T follicular helper cell (primary cell): ENCODE measurements at regions not wholly inside any gene's neighbourhood (a gene's known extent, or its start where the extent isn't known, plus 50 kb on each side); places are given as distances from the start of the nearest gene placed in this dataset.

ENCODE experiments used
- DNase-seq: peaks from one replicate; pipeline ENCODE4 v3.0.0-alpha.2; 2020; ENCODE audit warnings: low read depth

GRCh38 chr13:109366525-109366924 lies 419.9 kb downstream of the IRS2 start:
- no peak for DNase-seq

DNA sequence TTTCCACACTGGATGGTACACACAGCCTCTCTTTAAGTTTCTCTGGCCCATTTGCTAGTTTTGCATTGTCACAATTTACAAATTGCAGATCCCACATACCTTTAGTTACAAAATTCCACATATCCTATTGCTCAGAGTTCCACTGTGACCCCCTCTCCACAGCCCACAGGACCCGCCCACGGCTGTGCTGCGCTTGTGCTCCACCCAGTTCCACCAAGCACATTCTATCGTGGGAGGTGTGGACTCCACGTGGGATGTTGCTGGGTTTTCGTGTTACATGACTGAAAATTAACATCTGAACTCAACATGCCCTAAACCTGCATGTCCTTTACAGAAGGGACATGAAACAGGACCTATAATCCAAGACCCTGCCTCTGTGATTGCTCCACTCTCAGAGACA lies 423.0 kb downstream of the IRS2 start:
- no peak for DNase-seq

GRCh38 chr13:109362616-109363015 lies 423.8 kb downstream of the IRS2 start:
- DNase-seq, result no peak

DNA sequence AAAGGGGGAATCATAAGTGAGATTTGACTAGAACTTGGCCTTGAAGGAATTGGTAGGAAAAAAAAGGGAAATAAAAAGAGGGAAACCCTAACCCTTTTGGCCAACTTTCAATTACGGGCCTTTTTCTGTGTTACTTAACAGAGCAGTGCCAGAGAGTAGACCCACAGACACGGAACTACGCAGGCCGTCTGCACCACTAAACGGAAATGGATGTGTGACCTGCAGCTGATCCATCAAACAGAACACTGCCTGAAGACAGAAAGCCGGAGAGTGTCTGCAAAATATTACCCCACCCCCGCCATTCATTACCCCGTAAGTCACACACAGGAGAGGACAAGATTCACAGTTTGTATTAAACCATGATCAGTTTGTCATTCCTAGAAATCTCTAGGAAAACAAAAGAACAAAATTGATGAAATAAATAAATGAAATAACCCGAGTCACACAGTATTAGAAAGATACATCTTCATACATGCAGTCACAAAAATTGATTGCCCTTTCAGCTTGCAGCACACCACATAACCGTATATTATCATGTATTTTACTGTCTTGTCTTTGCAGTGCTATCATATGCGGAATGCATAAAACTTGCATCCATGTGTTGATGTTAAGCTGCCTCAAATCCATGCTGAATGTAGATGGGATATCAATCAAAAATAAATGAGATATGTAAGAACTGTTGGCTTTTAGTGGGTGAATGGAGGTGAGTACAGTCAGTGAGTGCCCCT lies 424.7 kb downstream of the IRS2 start:
- DNase-seq, result no peak

GRCh38 chr13:109357751-109358471 lies 428.5 kb downstream of the IRS2 start:
- DNase-seq, result no peak

DNA sequence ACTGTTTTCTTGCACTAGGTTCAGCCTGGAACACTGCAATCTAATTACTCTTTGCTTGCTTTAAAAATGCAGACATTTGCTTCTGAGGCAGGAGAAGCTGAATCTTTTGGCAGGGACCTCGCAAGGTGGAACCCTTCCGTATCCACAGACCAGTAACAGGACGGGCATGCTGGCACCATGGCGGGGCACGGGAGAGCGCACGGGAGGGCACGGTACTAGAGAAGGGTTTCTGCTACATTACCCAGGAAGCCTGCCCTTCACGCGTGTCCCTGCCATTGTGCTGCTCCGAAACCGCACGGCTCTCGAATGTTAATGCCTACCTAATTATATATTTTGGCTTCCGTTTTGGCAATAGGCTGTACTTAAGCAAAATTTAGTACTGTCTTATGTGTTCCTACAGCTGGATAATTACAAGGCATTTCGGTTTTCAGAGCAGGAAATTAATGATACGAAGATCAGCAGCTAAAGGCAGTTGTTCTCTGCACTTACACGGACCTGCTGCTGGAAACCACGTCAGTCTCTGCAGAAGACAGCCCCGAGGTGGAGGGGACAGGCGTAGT lies 430.4 kb downstream of the IRS2 start:
- DNase-seq, result no peak

DNA sequence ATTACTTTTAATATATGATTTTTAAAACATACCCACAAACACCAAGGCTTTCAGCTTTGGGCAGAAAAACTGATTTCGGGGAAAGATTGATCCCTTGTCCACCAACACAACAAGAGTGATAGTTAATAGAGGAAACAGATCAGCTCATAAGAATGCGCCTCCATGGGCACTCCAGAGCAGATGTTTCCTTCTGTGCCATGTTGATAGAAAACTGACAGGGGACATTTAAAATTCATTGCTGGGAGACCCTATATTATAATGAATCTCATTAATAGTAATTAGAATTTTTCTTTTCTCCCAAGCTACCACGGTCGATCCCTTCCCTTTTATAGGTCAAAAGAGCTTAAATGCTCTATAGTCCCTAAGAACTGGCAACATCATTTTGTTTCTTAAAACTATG lies 431.2 kb downstream of the IRS2 start:
- DNase-seq, result no peak

DNA sequence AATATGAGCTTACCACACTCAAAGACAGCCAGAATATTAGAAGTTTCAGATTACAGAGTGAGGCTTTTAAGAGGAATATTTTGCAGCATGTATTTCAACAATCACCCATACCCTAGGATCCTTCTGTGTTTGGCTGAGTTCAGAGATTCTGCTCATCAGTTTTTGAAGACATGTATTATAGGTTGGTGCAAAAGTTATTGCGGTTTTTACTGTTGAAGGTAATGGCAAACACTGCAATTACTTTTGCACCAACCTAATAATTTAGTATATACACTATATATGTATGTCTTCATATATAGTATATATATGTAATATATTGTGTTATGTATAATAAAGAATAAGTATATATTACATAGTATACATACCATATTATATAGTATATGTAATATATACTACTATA lies 435.1 kb downstream of the IRS2 start:
- DNase-seq, result no peak

GRCh38 chr13:109348519-109349258 lies 437.7 kb downstream of the IRS2 start:
- no peak for DNase-seq

GRCh38 chr13:109346060-109346459 lies 440.3 kb downstream of the IRS2 start:
- DNase-seq, result no peak

DNA sequence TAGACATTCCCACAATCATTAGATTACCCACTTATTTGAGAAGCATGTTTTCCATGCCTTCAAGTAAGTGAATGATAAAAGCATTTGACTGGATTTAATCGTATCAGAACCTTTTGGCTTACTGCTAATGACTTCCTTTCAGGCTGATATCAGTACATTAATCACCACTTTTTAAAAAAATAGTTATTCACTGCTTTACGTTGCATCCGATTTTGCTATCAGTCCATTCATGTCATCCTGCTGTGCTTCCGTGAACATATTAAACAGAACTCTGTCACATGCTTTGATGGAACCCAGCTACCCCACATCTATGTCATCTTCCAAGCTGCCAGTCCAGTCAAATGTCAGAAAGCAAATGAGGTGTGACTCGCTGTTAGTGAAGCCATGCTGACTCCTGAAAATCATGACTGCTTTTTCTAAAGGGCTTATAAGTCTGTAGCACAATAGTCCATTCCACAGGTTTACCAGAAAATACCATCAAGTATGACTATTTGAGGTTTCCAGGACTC lies 440.9 kb downstream of the IRS2 start:
- DNase-seq, result no peak

DNA sequence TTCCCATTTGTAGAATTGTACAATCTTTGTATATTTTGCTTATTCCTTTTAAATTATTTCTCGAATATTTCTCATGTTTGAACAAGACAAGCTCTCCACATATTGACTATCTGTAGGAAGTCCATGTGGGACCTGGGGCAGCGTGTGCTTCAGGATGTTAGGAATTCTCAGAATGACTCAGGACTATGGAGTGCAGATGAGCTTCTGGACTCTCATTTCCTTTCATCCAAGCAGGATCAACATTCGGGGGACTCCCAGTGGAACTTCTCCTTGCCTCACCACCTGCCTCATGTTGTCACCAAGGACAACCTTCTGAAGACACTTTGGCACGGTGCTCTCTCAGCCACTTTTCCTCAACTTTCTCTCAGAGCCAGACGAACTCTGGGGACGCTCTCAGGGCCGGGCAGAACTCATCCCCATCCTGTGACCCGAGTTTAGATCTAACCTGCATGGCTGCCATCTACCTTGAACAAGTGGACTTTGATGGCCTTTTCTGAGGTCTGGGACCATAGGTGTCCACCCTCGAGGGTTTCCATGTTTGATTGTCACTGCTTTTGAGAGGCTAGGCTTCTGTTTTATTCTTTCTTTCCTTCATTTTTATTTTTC lies 441.7 kb downstream of the IRS2 start:
- DNase-seq, result no peak

DNA sequence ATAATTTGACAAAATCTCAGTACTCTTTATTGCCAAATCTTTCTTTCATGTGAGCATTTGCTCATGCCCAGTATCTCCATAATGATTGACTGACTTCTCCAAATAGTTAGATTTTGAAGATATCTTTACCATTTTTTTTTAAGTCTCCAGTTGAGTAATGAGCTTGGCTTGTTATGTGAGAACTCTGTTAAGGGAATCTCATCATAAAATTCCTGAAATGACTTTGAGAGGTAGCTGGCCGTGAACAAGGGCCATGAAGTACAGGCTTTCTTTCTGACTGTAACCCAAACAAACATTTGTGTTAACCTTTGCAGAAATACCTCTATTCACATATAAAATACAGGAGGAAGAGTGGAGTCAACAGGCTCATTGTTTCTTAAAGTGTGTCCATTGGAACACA lies 449.7 kb downstream of the IRS2 start:
- no peak for DNase-seq

DNA sequence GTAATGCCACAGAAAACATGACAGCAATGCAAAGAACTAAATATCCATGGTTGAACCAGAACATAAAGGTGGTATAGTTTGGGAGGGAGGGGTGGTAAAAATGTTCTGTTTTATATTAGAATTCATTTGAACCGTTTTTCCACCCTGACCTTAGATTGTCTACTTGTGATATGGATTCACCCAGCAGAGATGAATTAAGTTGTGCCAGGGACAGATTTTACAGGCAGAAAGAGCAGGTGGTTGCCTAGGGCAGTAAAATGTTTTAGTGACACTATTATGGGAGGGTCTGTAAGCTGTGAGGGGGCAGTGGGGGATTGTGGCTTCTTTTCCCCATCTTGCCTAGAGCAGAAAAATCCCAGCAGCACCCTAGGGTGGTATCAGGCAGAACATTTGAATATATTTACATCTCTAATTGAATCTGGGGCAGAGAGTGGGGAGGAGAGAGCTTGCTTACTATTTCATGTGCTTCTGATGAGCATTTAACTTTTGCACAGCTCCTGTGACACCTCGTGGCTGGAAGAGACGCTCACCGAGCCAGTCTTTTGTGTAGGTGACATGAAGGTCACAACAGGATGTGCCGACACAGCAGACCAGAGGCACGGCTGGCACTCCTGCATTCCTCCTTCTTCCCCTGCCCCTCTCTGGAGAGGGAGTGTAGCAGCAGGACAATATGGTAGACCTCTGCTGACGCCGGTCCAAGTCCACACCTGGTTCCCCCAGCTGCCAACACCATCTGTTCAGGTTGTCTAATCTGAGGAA lies 452.3 kb downstream of the IRS2 start:
- no peak for DNase-seq

- no peak for DNase-seq
Observed at GRCh38 chr13:109332506-109333499, 453.6 kb downstream of the IRS2 start.

GRCh38 chr13:109331898-109332297 lies 454.5 kb downstream of the IRS2 start:
- DNase-seq, result no peak

DNA sequence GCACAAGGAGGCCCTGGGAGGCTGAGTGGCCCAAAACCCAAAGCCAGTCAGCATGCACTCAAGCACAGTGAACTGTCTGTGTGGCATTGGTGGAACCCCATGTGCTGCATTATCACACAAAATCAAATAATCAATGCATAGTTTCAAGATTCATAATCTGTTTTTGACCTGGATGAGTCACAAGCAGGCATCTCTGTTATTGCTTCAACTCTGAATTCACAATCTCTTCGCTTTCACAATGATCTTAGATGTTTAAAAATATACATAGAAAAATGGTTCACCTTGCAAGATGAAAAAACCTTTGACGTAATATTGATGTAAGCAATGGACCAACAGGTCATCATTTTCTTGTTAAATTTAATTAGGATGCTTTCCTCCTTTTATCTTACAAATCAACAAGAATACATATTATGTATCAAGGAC lies 455.4 kb downstream of the IRS2 start:
- DNase-seq, result no peak

DNA sequence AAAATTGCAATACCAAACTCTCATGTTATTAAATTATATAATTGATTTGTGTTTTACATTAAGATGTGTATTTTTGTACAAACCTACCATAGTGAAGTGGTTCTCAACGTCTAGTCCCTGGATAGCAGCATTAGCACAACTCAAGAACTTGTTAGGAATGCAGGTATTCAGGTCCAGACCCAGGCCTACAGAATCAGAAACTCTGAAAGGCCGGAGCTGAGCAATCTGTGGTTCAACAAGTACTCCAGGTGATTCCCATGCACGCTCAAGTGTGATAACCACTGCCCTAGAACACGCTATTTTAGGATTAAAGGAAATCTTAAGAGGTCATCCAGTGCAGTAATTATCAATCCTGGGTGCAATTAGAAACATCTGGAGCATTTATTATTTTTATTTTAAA lies 456.3 kb downstream of the IRS2 start:
- DNase-seq, result no peak

- DNase-seq, result no peak
Observed at GRCh38 chr13:109329175-109329574, 457.2 kb downstream of the IRS2 start.

- DNase-seq, result no peak
Observed at GRCh38 chr13:109326601-109327000, 459.8 kb downstream of the IRS2 start.
